HEK293 (cell line): ENCODE measurements at regions not wholly inside any gene's neighbourhood (a gene's known extent, or its start where the extent isn't known, plus 50 kb on each side); places are given as distances from the start of the nearest gene placed in this dataset.

Experiments
- CTCF ChIA-PET: fragments of 350-600 bp; formaldehyde crosslinking; extraction: SDS; loops from one replicate; lab custom pipeline; 2021; ENCODE audit warnings: antibody characterized with exemption; lab: Yijun Ruan, JAX
- POLR2A ChIA-PET: fragments of 300-600 bp; formaldehyde crosslinking; extraction: SDS; loops from one replicate; lab custom pipeline; 2020; ENCODE audit warnings: antibody characterized with exemption, inconsistent platforms; lab: Yijun Ruan, JAX
- H3K27ac ChIP-seq: fragments of 200-500 bp; sonication (Bioruptor generic); 2 replicates; pipeline ENCODE4 v1.5.1; 2014; ENCODE audit warnings: low read depth, low read length, control low read depth, inconsistent platforms; ENCODE audit errors: extremely low read depth
- H3K36me3 ChIP-seq, 2 experiments: fragments of 200-500 bp in 1 of 2; sonication (Bioruptor generic) in 1 of 2; 1 replicate in 1 of 2; 2 replicates in 1 of 2; pipeline ENCODE4 v1.5.1; 2014 to 2017; ENCODE audit warnings: inconsistent platforms in 2 of 2, low read length in 2 of 2; ENCODE audit not compliant: control insufficient read depth in 2 of 2, insufficient read depth in 1 of 2
- H3K4me1 ChIP-seq: fragments of 200-500 bp; sonication (Bioruptor generic); 2 replicates; pipeline ENCODE4 v1.5.1; 2014; ENCODE audit warnings: mild to moderate bottlenecking, low read length, inconsistent platforms; ENCODE audit not compliant: control insufficient read depth, insufficient read depth
- H3K4me3 ChIP-seq: 2 replicates; pipeline ENCODE4 v1.5.1; 2011; ENCODE audit warnings: low read depth, mild to moderate bottlenecking, control low read depth, low read length, moderate library complexity
- H3K9me3 ChIP-seq: fragments of 200-500 bp; sonication (Bioruptor generic); 2 replicates; pipeline ENCODE4 v1.5.1; 2014; ENCODE audit warnings: low read depth, low read length, inconsistent platforms; ENCODE audit not compliant: control insufficient read depth, insufficient read depth
- KLF7 ChIP-seq: fragments of 450-650 bp; formaldehyde crosslinking; IDR thresholded peaks from 2 replicates; pipeline ENCODE4 v1.5.1; 2016; ENCODE audit warnings: missing biosample characterization, missing genetic modification characterization, borderline replicate concordance
- TCF7L2 ChIP-seq: IDR thresholded peaks from 2 replicates; pipeline ENCODE4 v1.6.1; 2011; ENCODE audit warnings: low read depth, mild to moderate bottlenecking, inconsistent platforms, low read length, moderate library complexity, borderline replicate concordance
- YY1 ChIP-seq: fragments of 450-650 bp; formaldehyde crosslinking; IDR thresholded peaks from 2 replicates; pipeline ENCODE4 v1.5.1; 2018; ENCODE audit warnings: missing biosample characterization, missing genetic modification characterization
- ZBTB1 ChIP-seq: fragments of 450-650 bp; formaldehyde crosslinking; IDR thresholded peaks from 2 replicates; pipeline ENCODE4 v1.5.1; 2016; ENCODE audit warnings: missing biosample characterization, missing genetic modification characterization
- ZBTB21 ChIP-seq: fragments of 450-650 bp; formaldehyde crosslinking; IDR thresholded peaks from 2 replicates; pipeline ENCODE4 v1.5.1; 2017; ENCODE audit warnings: missing biosample characterization, missing genetic modification characterization
- ZFP3 ChIP-seq: fragments of 450-650 bp; formaldehyde crosslinking; IDR thresholded peaks from 2 replicates; pipeline ENCODE4 v1.5.1; 2016; ENCODE audit warnings: low read depth, missing biosample characterization, missing genetic modification characterization
- ZNF214 ChIP-seq: fragments of 450-650 bp; formaldehyde crosslinking; IDR thresholded peaks from 2 replicates; pipeline ENCODE4 v1.5.1; 2017; ENCODE audit warnings: missing biosample characterization, mild to moderate bottlenecking, missing genetic modification characterization, borderline replicate concordance
- ZNF302 ChIP-seq: fragments of 450-650 bp; formaldehyde crosslinking; IDR thresholded peaks from 2 replicates; pipeline ENCODE4 v1.5.1; 2016; ENCODE audit warnings: missing biosample characterization, missing genetic modification characterization, low read depth
- ZNF621 ChIP-seq: fragments of 450-650 bp; formaldehyde crosslinking; IDR thresholded peaks from 2 replicates; pipeline ENCODE4 v1.5.1; 2017; ENCODE audit warnings: missing biosample characterization, missing genetic modification characterization
- ZNF791 ChIP-seq: fragments of 450-650 bp; formaldehyde crosslinking; IDR thresholded peaks from 2 replicates; pipeline ENCODE4 v1.5.1; 2016; ENCODE audit warnings: missing biosample characterization, missing genetic modification characterization
- ZNF837 ChIP-seq: fragments of 450-650 bp; formaldehyde crosslinking; IDR thresholded peaks from 2 replicates; pipeline ENCODE4 v1.5.1; 2016; ENCODE audit warnings: missing biosample characterization, missing genetic modification characterization
- TF ChIP-seq, protein P1 (sequence below): fragments of 450-650 bp; formaldehyde crosslinking; IDR thresholded peaks from 2 replicates; pipeline ENCODE4 v1.5.1; 2016; ENCODE audit warnings: missing biosample characterization, missing genetic modification characterization
- TF ChIP-seq, protein P2 (sequence below): fragments of 450-650 bp; formaldehyde crosslinking; IDR thresholded peaks from 2 replicates; pipeline ENCODE4 v1.5.1; 2016; ENCODE audit warnings: missing biosample characterization, missing genetic modification characterization, borderline replicate concordance
- TF ChIP-seq, protein P3 (sequence below): fragments of 450-650 bp; formaldehyde crosslinking; IDR thresholded peaks from 2 replicates; pipeline ENCODE4 v1.5.1; 2016; ENCODE audit warnings: missing biosample characterization, missing genetic modification characterization
- TF ChIP-seq, protein P4 (sequence below): fragments of 450-650 bp; formaldehyde crosslinking; IDR thresholded peaks from 2 replicates; pipeline ENCODE4 v1.5.1; 2016; ENCODE audit warnings: missing biosample characterization, missing genetic modification characterization
- TF ChIP-seq, protein P5 (sequence below): fragments of 450-650 bp; formaldehyde crosslinking; conservative IDR thresholded peaks from 2 replicates; pipeline ENCODE4 v1.5.1; 2016; ENCODE audit warnings: low read depth, missing biosample characterization, missing genetic modification characterization
- TF ChIP-seq, protein P6 (sequence below): fragments of 450-650 bp; formaldehyde crosslinking; IDR thresholded peaks from 2 replicates; pipeline ENCODE4 v1.5.1; 2016; ENCODE audit warnings: missing biosample characterization, missing genetic modification characterization, borderline replicate concordance

DNA sequence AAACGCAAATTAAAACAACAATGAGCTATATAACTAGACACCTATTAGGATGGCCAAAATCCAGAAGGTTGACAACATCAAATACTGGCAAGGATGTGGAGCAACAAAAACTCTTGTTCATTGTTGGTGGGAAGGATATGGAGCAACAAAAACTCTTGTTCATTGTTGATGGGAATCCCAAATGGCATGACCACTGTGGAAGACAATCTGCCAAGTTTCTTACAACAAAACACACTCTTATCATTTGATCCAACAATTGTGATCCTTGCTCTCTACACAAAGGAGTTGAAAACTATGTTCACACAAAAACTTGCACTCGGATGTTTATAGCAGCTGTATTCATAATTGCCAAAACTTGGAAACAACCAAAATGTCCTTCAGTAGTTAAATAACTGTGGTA is 61.8 kb upstream of the LAMA2 start:
- POLR2A ChIA-PET, result no interaction called here
- Histone ChIP-seq H3K4me1 (peaks cover 3% of the 10 kb centered on the region; the same call in 1 of the 2 replicates), H3K4me3 (no peak overlapping the region), H3K27ac (no peak overlapping the region)
- TF ChIP-seq ZNF791 (no peak), ZNF837 (no peak), KLF7 (tag by site-specific recombination) (no peak), ZBTB1 (tag by site-specific recombination) (no peak), YY1 (tag by site-specific recombination) (no peak), TCF7L2 (no peak)
- TF ChIP-seq, protein P1, sequence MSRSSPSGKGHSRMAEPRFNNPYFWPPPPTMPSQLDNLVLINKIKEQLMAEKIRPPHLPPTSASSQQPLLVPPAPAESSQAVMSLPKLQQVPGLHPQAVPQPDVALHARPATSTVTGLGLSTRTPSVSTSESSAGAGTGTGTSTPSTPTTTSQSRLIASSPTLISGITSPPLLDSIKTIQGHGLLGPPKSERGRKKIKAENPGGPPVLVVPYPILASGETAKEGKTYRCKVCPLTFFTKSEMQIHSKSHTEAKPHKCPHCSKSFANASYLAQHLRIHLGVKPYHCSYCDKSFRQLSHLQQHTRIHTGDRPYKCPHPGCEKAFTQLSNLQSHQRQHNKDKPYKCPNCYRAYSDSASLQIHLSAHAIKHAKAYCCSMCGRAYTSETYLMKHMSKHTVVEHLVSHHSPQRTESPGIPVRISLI (tag by site-specific recombination), result no peak
- TF ChIP-seq, protein P2, sequence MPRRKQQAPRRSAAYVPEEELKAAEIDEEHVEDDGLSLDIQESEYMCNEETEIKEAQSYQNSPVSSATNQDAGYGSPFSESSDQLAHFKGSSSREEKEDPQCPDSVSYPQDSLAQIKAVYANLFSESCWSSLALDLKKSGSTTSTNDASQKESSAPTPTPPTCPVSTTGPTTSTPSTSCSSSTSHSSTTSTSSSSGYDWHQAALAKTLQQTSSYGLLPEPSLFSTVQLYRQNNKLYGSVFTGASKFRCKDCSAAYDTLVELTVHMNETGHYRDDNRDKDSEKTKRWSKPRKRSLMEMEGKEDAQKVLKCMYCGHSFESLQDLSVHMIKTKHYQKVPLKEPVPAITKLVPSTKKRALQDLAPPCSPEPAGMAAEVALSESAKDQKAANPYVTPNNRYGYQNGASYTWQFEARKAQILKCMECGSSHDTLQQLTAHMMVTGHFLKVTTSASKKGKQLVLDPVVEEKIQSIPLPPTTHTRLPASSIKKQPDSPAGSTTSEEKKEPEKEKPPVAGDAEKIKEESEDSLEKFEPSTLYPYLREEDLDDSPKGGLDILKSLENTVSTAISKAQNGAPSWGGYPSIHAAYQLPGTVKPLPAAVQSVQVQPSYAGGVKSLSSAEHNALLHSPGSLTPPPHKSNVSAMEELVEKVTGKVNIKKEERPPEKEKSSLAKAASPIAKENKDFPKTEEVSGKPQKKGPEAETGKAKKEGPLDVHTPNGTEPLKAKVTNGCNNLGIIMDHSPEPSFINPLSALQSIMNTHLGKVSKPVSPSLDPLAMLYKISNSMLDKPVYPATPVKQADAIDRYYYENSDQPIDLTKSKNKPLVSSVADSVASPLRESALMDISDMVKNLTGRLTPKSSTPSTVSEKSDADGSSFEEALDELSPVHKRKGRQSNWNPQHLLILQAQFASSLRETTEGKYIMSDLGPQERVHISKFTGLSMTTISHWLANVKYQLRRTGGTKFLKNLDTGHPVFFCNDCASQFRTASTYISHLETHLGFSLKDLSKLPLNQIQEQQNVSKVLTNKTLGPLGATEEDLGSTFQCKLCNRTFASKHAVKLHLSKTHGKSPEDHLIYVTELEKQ (tag by site-specific recombination), result no peak
- TF ChIP-seq, protein P3, sequence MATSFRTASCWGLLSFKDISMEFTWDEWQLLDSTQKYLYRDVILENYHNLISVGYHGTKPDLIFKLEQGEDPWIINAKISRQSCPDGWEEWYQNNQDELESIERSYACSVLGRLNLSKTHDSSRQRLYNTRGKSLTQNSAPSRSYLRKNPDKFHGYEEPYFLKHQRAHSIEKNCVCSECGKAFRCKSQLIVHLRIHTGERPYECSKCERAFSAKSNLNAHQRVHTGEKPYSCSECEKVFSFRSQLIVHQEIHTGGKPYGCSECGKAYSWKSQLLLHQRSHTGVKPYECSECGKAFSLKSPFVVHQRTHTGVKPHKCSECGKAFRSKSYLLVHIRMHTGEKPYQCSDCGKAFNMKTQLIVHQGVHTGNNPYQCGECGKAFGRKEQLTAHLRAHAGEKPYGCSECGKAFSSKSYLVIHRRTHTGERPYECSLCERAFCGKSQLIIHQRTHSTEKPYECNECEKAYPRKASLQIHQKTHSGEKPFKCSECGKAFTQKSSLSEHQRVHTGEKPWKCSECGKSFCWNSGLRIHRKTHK (tag by site-specific recombination), result no peak
- TF ChIP-seq, all 188 proteins: peak for 0
- H3K36me3 ChIP-seq, result no peaks in the 10 kb centered on the region
- CTCF ChIA-PET, result interaction anchor here (0.6 to 0.9 kb wide), 2 partner anchors 62 to 862 kb away, joined by 3 read pairs; partner anchors contain the start of gene LAMA2
- H3K9me3 ChIP-seq, result no peaks in the 10 kb centered on the region

DNA sequence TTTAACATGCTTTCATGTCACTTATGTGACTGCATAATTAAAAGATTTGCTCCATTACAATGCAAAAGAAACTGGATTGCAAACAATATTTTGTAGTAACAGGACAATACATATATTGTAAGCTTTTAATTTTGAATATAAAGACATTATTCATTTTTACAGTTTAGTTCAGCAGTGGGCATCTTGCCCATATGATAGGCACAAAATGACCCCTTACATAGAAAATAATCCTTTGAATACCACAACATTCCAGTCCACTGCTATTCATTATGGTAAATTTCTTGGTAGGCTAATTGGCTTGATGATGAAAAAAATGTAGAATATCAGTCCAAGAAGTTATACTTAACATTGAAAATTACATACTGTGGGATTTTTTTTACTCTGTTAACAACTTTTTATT is 74.1 kb upstream of the LAMA2 start:
- H3K9me3 ChIP-seq, result no peaks in the 10 kb centered on the region
- CTCF ChIA-PET, result interaction anchor here (0.6 to 3.8 kb wide), 10 partner anchors 10 to 1122 kb away, joined by 3 to 32 read pairs (median 4); no protein-coding TSS in a partner anchor
- no peak for TF ChIP-seq ZNF302 (tag by site-specific recombination)
- TF ChIP-seq, protein P4, sequence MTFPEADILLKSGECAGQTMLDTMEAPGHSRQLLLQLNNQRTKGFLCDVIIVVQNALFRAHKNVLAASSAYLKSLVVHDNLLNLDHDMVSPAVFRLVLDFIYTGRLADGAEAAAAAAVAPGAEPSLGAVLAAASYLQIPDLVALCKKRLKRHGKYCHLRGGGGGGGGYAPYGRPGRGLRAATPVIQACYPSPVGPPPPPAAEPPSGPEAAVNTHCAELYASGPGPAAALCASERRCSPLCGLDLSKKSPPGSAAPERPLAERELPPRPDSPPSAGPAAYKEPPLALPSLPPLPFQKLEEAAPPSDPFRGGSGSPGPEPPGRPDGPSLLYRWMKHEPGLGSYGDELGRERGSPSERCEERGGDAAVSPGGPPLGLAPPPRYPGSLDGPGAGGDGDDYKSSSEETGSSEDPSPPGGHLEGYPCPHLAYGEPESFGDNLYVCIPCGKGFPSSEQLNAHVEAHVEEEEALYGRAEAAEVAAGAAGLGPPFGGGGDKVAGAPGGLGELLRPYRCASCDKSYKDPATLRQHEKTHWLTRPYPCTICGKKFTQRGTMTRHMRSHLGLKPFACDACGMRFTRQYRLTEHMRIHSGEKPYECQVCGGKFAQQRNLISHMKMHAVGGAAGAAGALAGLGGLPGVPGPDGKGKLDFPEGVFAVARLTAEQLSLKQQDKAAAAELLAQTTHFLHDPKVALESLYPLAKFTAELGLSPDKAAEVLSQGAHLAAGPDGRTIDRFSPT (tag by site-specific recombination), result no peak
- no peak for TF ChIP-seq ZNF214 (tag by site-specific recombination)
- no peak for TF ChIP-seq ZNF621 (tag by site-specific recombination)
- TF ChIP-seq, protein P5, sequence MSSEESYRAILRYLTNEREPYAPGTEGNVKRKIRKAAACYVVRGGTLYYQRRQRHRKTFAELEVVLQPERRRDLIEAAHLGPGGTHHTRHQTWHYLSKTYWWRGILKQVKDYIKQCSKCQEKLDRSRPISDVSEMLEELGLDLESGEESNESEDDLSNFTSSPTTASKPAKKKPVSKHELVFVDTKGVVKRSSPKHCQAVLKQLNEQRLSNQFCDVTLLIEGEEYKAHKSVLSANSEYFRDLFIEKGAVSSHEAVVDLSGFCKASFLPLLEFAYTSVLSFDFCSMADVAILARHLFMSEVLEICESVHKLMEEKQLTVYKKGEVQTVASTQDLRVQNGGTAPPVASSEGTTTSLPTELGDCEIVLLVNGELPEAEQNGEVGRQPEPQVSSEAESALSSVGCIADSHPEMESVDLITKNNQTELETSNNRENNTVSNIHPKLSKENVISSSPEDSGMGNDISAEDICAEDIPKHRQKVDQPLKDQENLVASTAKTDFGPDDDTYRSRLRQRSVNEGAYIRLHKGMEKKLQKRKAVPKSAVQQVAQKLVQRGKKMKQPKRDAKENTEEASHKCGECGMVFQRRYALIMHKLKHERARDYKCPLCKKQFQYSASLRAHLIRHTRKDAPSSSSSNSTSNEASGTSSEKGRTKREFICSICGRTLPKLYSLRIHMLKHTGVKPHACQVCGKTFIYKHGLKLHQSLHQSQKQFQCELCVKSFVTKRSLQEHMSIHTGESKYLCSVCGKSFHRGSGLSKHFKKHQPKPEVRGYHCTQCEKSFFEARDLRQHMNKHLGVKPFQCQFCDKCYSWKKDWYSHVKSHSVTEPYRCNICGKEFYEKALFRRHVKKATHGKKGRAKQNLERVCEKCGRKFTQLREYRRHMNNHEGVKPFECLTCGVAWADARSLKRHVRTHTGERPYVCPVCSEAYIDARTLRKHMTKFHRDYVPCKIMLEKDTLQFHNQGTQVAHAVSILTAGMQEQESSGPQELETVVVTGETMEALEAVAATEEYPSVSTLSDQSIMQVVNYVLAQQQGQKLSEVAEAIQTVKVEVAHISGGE (tag by site-specific recombination), result no peak
- TF ChIP-seq ZFP3 (tag by site-specific recombination), result no peak
- no peak for TF ChIP-seq ZBTB21
- TF ChIP-seq, protein P6, sequence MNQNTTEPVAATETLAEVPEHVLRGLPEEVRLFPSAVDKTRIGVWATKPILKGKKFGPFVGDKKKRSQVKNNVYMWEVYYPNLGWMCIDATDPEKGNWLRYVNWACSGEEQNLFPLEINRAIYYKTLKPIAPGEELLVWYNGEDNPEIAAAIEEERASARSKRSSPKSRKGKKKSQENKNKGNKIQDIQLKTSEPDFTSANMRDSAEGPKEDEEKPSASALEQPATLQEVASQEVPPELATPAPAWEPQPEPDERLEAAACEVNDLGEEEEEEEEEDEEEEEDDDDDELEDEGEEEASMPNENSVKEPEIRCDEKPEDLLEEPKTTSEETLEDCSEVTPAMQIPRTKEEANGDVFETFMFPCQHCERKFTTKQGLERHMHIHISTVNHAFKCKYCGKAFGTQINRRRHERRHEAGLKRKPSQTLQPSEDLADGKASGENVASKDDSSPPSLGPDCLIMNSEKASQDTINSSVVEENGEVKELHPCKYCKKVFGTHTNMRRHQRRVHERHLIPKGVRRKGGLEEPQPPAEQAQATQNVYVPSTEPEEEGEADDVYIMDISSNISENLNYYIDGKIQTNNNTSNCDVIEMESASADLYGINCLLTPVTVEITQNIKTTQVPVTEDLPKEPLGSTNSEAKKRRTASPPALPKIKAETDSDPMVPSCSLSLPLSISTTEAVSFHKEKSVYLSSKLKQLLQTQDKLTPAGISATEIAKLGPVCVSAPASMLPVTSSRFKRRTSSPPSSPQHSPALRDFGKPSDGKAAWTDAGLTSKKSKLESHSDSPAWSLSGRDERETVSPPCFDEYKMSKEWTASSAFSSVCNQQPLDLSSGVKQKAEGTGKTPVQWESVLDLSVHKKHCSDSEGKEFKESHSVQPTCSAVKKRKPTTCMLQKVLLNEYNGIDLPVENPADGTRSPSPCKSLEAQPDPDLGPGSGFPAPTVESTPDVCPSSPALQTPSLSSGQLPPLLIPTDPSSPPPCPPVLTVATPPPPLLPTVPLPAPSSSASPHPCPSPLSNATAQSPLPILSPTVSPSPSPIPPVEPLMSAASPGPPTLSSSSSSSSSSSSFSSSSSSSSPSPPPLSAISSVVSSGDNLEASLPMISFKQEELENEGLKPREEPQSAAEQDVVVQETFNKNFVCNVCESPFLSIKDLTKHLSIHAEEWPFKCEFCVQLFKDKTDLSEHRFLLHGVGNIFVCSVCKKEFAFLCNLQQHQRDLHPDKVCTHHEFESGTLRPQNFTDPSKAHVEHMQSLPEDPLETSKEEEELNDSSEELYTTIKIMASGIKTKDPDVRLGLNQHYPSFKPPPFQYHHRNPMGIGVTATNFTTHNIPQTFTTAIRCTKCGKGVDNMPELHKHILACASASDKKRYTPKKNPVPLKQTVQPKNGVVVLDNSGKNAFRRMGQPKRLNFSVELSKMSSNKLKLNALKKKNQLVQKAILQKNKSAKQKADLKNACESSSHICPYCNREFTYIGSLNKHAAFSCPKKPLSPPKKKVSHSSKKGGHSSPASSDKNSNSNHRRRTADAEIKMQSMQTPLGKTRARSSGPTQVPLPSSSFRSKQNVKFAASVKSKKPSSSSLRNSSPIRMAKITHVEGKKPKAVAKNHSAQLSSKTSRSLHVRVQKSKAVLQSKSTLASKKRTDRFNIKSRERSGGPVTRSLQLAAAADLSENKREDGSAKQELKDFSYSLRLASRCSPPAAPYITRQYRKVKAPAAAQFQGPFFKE (tag by site-specific recombination), result no peak
- TF ChIP-seq, all 188 proteins: peak for 0
- H3K4me1 ChIP-seq, result no peaks in the 10 kb centered on the region
- H3K36me3 ChIP-seq, result no peaks in the 10 kb centered on the region
- H3K27ac ChIP-seq, result no peak overlapping the region
- H3K4me3 ChIP-seq, result no peak overlapping the region
- POLR2A ChIA-PET, result no interaction called here
